GM13976 (cell line): ENCODE measurements at regions not wholly inside any gene's neighbourhood (a gene's known extent, or its start where the extent isn't known, plus 50 kb on each side); places are given as distances from the start of the nearest gene placed in this dataset.

Experiments
- DNase-seq: peaks from one replicate; pipeline ENCODE4 v3.0.0; 2012; ENCODE audit warnings: low spot score
- in situ Hi-C: fragments of 300-500 bp; cut with MboI; formaldehyde crosslinking; loops from one replicate; pipeline ENCODE4 v1.12.0; 2022; ENCODE audit warnings: low sequenced_read_pairs, mixed read lengths, inconsistent platforms; ENCODE audit not compliant: unreplicated experiment
- TF ChIP-seq, protein P1 (sequence below): IDR thresholded peaks from 2 replicates; pipeline ENCODE4 v1.5.1; 2012; ENCODE audit warnings: borderline replicate concordance, mild to moderate bottlenecking; ENCODE audit not compliant: insufficient read depth; ENCODE audit errors: extremely low read depth, missing control alignments, control extremely low read depth

DNA sequence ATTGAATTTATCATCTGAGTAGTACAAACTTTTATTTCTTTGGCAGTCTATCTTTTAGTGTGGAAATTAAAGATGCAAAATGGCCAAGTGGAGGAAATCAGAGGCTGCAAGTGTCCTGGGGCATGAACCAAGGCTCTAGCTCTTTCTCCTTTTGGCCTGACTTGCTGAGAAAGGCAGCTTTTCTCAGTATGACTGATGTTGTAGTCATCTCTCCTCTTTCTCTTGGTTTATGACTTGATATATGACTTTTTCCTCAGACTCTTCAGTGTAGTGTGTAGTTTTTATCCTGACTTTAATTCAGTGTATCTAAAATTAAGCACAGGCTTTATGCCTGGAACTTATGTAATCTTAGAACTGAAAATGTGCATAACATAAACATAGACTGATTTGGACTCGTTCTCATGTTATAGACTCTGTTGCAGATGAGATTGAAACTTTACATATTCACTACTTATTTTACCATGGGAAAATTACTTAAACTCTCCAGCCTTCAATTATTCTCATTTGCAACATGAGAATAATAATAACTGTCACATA lies 65.7 kb downstream of the SLITRK5 start:
- no peak for DNase-seq
- in situ Hi-C loops = no loop called here
- TF ChIP-seq, protein P1, sequence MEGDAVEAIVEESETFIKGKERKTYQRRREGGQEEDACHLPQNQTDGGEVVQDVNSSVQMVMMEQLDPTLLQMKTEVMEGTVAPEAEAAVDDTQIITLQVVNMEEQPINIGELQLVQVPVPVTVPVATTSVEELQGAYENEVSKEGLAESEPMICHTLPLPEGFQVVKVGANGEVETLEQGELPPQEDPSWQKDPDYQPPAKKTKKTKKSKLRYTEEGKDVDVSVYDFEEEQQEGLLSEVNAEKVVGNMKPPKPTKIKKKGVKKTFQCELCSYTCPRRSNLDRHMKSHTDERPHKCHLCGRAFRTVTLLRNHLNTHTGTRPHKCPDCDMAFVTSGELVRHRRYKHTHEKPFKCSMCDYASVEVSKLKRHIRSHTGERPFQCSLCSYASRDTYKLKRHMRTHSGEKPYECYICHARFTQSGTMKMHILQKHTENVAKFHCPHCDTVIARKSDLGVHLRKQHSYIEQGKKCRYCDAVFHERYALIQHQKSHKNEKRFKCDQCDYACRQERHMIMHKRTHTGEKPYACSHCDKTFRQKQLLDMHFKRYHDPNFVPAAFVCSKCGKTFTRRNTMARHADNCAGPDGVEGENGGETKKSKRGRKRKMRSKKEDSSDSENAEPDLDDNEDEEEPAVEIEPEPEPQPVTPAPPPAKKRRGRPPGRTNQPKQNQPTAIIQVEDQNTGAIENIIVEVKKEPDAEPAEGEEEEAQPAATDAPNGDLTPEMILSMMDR = no peak

DNA sequence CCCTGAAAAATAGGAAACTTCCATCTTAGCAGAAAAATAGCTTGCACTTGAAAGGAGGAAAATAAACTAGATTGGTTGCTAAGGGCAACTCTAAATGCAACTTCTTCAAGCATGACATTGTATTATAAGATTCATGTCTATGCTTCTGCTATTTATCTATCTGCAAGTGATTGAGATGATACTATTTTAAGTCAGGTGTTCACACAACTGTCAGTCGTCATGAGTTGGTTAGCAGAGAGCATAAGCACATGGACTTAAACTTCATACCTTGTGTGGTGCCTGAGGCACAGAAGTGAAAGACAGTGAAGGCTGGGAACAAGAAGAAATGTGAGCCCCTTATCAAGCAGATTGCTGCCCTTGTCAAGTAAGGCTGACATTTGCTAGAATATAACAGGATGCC lies 82.9 kb downstream of the SLITRK5 start:
- TF ChIP-seq, protein P1 = no peak
- in situ Hi-C loops = no loop called here
- no peak for DNase-seq

DNA sequence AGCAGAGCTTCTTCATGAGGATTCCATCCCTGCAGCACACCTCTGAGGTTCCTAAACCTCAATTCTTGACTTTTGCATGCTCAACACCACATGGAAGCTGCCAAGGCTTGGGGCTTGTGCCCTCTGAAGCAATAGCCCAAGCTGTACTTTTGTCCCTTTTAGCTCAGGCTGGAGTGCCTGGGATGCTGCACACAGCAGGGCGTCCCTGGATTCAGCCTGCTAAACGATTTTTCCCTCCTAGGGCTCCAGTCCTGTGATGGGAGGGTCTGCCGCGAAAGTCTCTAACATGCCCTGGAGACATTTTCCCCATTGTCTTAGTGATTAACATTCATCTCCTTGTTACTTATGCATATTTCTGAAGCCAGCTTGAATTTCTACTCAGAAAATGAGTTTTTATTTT lies 98.3 kb downstream of the SLITRK5 start:
- TF ChIP-seq, protein P1 = no peak
- DNase-seq = no peak
- in situ Hi-C loops = no loop called here

GRCh38 chr13:87777387-87777786 lies 106.2 kb downstream of the SLITRK5 start:
- in situ Hi-C loops = no loop called here
- TF ChIP-seq, protein P1 = no peak
- DNase-seq = no peak

GRCh38 chr13:87778128-87778527 lies 107.0 kb downstream of the SLITRK5 start:
- in situ Hi-C loops = no loop called here
- TF ChIP-seq, protein P1 = no peak
- DNase-seq = no peak

DNA sequence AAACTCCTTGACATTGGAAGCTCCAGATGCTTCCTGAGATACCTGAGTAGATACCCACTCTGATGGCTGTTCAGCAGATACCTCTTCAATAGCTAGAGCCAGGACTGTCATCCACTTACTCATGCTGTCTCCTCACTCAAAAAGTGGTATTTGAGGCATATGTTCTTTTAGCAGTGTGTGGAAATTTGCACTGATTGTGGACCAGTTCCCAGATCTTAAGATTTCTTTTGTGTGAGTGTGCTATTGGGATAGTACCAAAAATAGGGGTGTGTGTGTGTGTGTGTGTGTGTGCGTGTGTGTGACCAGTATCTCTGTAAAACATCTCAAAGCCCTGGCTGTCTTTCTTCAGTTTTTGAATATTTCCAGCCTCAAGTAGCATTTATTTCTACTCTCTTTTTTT lies 108.3 kb downstream of the SLITRK5 start:
- no peak for DNase-seq
- in situ Hi-C loops = no loop called here
- TF ChIP-seq, protein P1 = no peak

DNA sequence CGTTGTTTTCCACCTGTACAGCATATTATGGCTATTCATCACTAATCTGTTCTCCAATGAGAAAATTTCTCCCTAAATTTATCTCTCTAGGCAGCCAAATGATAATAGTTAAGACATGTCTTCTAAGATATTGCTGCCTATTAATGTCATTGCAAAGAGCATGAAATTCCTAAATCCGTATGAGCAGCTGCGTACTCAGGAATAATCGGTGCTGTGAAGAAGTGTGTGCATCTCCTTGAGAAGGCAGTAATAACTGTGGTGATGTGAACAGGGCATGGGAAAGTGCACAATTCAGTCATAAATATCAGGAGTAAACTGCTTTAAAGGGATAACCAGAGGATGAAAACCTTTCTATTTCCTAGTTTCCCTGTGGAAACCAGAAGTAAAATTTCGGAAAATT lies 112.2 kb downstream of the SLITRK5 start:
- no peak for DNase-seq
- TF ChIP-seq, protein P1 = no peak
- in situ Hi-C loops = no loop called here
